HEK293 (cell line): ENCODE measurements at regions not wholly inside any gene's neighbourhood (a gene's known extent, or its start where the extent isn't known, plus 50 kb on each side); places are given as distances from the start of the nearest gene placed in this dataset.

Source experiments
- CTCF ChIA-PET: fragments of 350-600 bp; formaldehyde crosslinking; extraction: SDS; loops from one replicate; lab custom pipeline; 2021; ENCODE audit warnings: antibody characterized with exemption; lab: Yijun Ruan, JAX
- POLR2A ChIA-PET: fragments of 300-600 bp; formaldehyde crosslinking; extraction: SDS; loops from one replicate; lab custom pipeline; 2020; ENCODE audit warnings: antibody characterized with exemption, inconsistent platforms; lab: Yijun Ruan, JAX
- H3K27ac ChIP-seq: fragments of 200-500 bp; sonication (Bioruptor generic); 2 replicates; pipeline ENCODE4 v1.5.1; 2014; ENCODE audit warnings: low read depth, low read length, control low read depth, inconsistent platforms; ENCODE audit errors: extremely low read depth
- H3K36me3 ChIP-seq, 2 experiments: fragments of 200-500 bp in 1 of 2; sonication (Bioruptor generic) in 1 of 2; 1 replicate in 1 of 2; 2 replicates in 1 of 2; pipeline ENCODE4 v1.5.1; 2014 to 2017; ENCODE audit warnings: inconsistent platforms in 2 of 2, low read length in 2 of 2; ENCODE audit not compliant: control insufficient read depth in 2 of 2, insufficient read depth in 1 of 2
- H3K4me1 ChIP-seq: fragments of 200-500 bp; sonication (Bioruptor generic); 2 replicates; pipeline ENCODE4 v1.5.1; 2014; ENCODE audit warnings: mild to moderate bottlenecking, low read length, inconsistent platforms; ENCODE audit not compliant: control insufficient read depth, insufficient read depth
- H3K4me3 ChIP-seq: 2 replicates; pipeline ENCODE4 v1.5.1; 2011; ENCODE audit warnings: low read depth, mild to moderate bottlenecking, control low read depth, low read length, moderate library complexity
- H3K9me3 ChIP-seq: fragments of 200-500 bp; sonication (Bioruptor generic); 2 replicates; pipeline ENCODE4 v1.5.1; 2014; ENCODE audit warnings: low read depth, low read length, inconsistent platforms; ENCODE audit not compliant: control insufficient read depth, insufficient read depth
- EGR2 ChIP-seq: fragments of 450-650 bp; formaldehyde crosslinking; IDR thresholded peaks from 2 replicates; pipeline ENCODE4 v1.5.1; 2016; ENCODE audit warnings: low read depth, missing biosample characterization, missing genetic modification characterization
- ELK4 ChIP-seq: IDR thresholded peaks from 2 replicates; pipeline ENCODE4 v1.6.1; 2011; ENCODE audit warnings: mild to moderate bottlenecking, low read depth, low read length, borderline replicate concordance
- KLF1 ChIP-seq: fragments of 450-650 bp; formaldehyde crosslinking; IDR thresholded peaks from 2 replicates; pipeline ENCODE4 v1.5.1; 2016; ENCODE audit warnings: missing biosample characterization, missing genetic modification characterization
- MEIS1 ChIP-seq: sonication (generic); formaldehyde crosslinking; IDR thresholded peaks from 2 replicates; pipeline ENCODE4 v1.8.1; 2022; ENCODE audit warnings: missing genetic modification reagents, mild to moderate bottlenecking, borderline replicate concordance
- MZF1 ChIP-seq: fragments of 450-650 bp; formaldehyde crosslinking; IDR thresholded peaks from 2 replicates; pipeline ENCODE4 v1.5.1; 2017; ENCODE audit warnings: missing biosample characterization, missing genetic modification characterization, borderline replicate concordance
- PRDM6 ChIP-seq: fragments of 450-650 bp; formaldehyde crosslinking; IDR thresholded peaks from 2 replicates; pipeline ENCODE4 v1.5.1; 2017; ENCODE audit warnings: missing biosample characterization, missing genetic modification characterization
- ZBTB48 ChIP-seq: fragments of 450-650 bp; formaldehyde crosslinking; IDR thresholded peaks from 2 replicates; pipeline ENCODE4 v1.5.1; 2016; ENCODE audit warnings: missing biosample characterization, missing genetic modification characterization
- ZEB2 ChIP-seq: fragments of 450-650 bp; formaldehyde crosslinking; IDR thresholded peaks from 2 replicates; pipeline ENCODE4 v1.5.1; 2016; ENCODE audit warnings: missing biosample characterization, missing genetic modification characterization
- ZNF132 ChIP-seq: fragments of 450-650 bp; formaldehyde crosslinking; IDR thresholded peaks from 2 replicates; pipeline ENCODE4 v1.5.1; 2017; ENCODE audit warnings: missing biosample characterization, missing genetic modification characterization, borderline replicate concordance
- ZNF155 ChIP-seq: fragments of 450-650 bp; formaldehyde crosslinking; IDR thresholded peaks from 2 replicates; pipeline ENCODE4 v1.5.1; 2016; ENCODE audit warnings: missing biosample characterization, missing genetic modification characterization
- ZNF18 ChIP-seq: fragments of 450-650 bp; formaldehyde crosslinking; IDR thresholded peaks from 2 replicates; pipeline ENCODE4 v1.5.1; 2016; ENCODE audit warnings: missing biosample characterization, missing genetic modification characterization
- ZNF248 ChIP-seq: fragments of 450-650 bp; formaldehyde crosslinking; IDR thresholded peaks from 2 replicates; pipeline ENCODE4 v1.5.1; 2017; ENCODE audit warnings: missing biosample characterization, missing genetic modification characterization
- ZNF324 ChIP-seq: fragments of 450-650 bp; formaldehyde crosslinking; IDR thresholded peaks from 2 replicates; pipeline ENCODE4 v1.5.1; 2016; ENCODE audit warnings: missing biosample characterization, missing genetic modification characterization
- ZNF341 ChIP-seq: fragments of 450-650 bp; formaldehyde crosslinking; IDR thresholded peaks from 2 replicates; pipeline ENCODE4; 2016; ENCODE audit warnings: low read depth, missing biosample characterization, missing genetic modification characterization
- ZNF416 ChIP-seq: fragments of 450-650 bp; formaldehyde crosslinking; IDR thresholded peaks from 2 replicates; pipeline ENCODE4 v1.5.1; 2016; ENCODE audit warnings: missing biosample characterization, missing genetic modification characterization
- ZNF473 ChIP-seq: fragments of 450-650 bp; formaldehyde crosslinking; IDR thresholded peaks from 2 replicates; pipeline ENCODE4 v1.5.1; 2017; ENCODE audit warnings: missing biosample characterization, missing genetic modification characterization
- ZNF544 ChIP-seq: fragments of 450-650 bp; formaldehyde crosslinking; IDR thresholded peaks from 2 replicates; pipeline ENCODE4 v1.5.0; 2017; ENCODE audit warnings: missing biosample characterization, missing genetic modification characterization
- ZNF561 ChIP-seq: fragments of 450-650 bp; IDR thresholded peaks from 2 replicates; pipeline ENCODE4 v1.5.1; 2018; ENCODE audit warnings: missing biosample characterization, missing genetic modification characterization, borderline replicate concordance
- ZNF580 ChIP-seq: fragments of 450-650 bp; formaldehyde crosslinking; IDR thresholded peaks from 2 replicates; pipeline ENCODE4 v1.5.1; 2016; ENCODE audit warnings: missing biosample characterization, missing genetic modification characterization
- ZNF660 ChIP-seq: fragments of 450-650 bp; IDR thresholded peaks from 2 replicates; pipeline ENCODE4 v1.5.1; 2018; ENCODE audit warnings: missing biosample characterization, mild to moderate bottlenecking, missing genetic modification characterization
- ZNF777 ChIP-seq: fragments of 450-650 bp; formaldehyde crosslinking; IDR thresholded peaks from 2 replicates; pipeline ENCODE4 v1.5.1; 2017; ENCODE audit warnings: missing biosample characterization, missing genetic modification characterization, borderline replicate concordance

GRCh38 chr5:124980163-124980941 is 233.9 kb upstream of the ZNF608 start (continued):
- TF ChIP-seq PRDM6, result peak; percentile 94
- TF ChIP-seq ZNF341, result peak; percentile 80
- no peak for TF ChIP-seq ZNF132 (tag by site-specific recombination)
- peak; percentile 25; the same call in 1 of the 2 replicates for TF ChIP-seq ZNF561 (tag by site-specific recombination)
- TF ChIP-seq KLF1 (tag by site-specific recombination), result no peak
- TF ChIP-seq EGR2 (tag by site-specific recombination), result peak; percentile 32; the same call in 1 of the 2 replicates
- TF ChIP-seq ZNF580 (tag by site-specific recombination), result no peak
- 0 out of 2 replicates have a peak, but pooled peaks have one; percentile 32 for TF ChIP-seq ZNF18 (tag by site-specific recombination)
- no peak for TF ChIP-seq ZNF777 (tag by site-specific recombination)
- TF ChIP-seq ZBTB48 (tag by site-specific recombination), result no peak
- no peak for TF ChIP-seq MZF1 (tag by site-specific recombination)
- TF ChIP-seq ZNF473, result no peak
- TF ChIP-seq ZNF324, result no peak

GRCh38 chr5:124981901-124982300 is 235.5 kb upstream of the ZNF608 start:
- H3K4me3 ChIP-seq, result no peak overlapping the region
- ChIA-PET CTCF (no interaction called here), POLR2A (no interaction called here)
- H3K27ac ChIP-seq, result no peak overlapping the region
- H3K4me1 ChIP-seq, result peaks cover 18% of the 10 kb centered on the region
- no peaks in the 10 kb centered on the region for H3K9me3 ChIP-seq
- H3K36me3 ChIP-seq, result no peaks in the 10 kb centered on the region
- TF ChIP-seq ZNF544 (tag by site-specific recombination), result no peak
- TF ChIP-seq ZNF660, result no peak
- no peak for TF ChIP-seq ELK4
- TF ChIP-seq MEIS1 (CRISPR knock-in tag), result no peak
- no peak for TF ChIP-seq ZNF155
- TF ChIP-seq ZNF18 (tag by site-specific recombination), result no peak
- no peak for TF ChIP-seq ZEB2 (tag by site-specific recombination)
- no peak for TF ChIP-seq MZF1 (tag by site-specific recombination)
- TF ChIP-seq ZNF416 (tag by site-specific recombination), result no peak
- TF ChIP-seq ZNF248 (tag by site-specific recombination), result no peak
